Liver (tissue), 8 donors: ENCODE measurements at regions not wholly inside any gene's neighbourhood (a gene's known extent, or its start where the extent isn't known, plus 50 kb on each side); places are given as distances from the start of the nearest gene placed in this dataset.

ENCODE experiments used
- DNase-seq: peaks from one replicate; pipeline ENCODE4 v3.0.0-alpha.2; 2017; ENCODE audit warnings: low spot score
- H3K27ac ChIP-seq, 2 donors: one replicate each; pipeline ENCODE4 v1.7.0; 2013; ENCODE audit warnings: inconsistent platforms in 2 of 2, low read length in 2 of 2, control low read depth in 1 of 2, low read depth in 1 of 2, mild to moderate bottlenecking in 1 of 2
- H3K27me3 ChIP-seq, 4 donors: one replicate each; pipeline versions ENCODE4 v1.6.1 to v1.7.0; 2013; ENCODE audit warnings: low read length in 3 of 4, inconsistent platforms in 1 of 4, mild to moderate bottlenecking in 1 of 4, moderate library complexity in 1 of 4; ENCODE audit not compliant: control insufficient read depth in 4 of 4, insufficient read depth in 4 of 4
- H3K36me3 ChIP-seq, 4 donors: one replicate each; pipeline versions ENCODE4 v1.6.1 to v1.7.0; 2013; ENCODE audit warnings: low read length in 3 of 4, mild to moderate bottlenecking in 3 of 4, low read depth in 1 of 4, moderate library complexity in 1 of 4; ENCODE audit not compliant: control insufficient read depth in 4 of 4, insufficient read depth in 3 of 4
- H3K4me1 ChIP-seq, 4 donors: one replicate each; pipeline versions ENCODE4 v1.6.1 to v1.7.0; 2013; ENCODE audit warnings: low read length in 3 of 4, mild to moderate bottlenecking in 3 of 4, moderate library complexity in 1 of 4; ENCODE audit not compliant: control insufficient read depth in 4 of 4, insufficient read depth in 4 of 4
- H3K4me3 ChIP-seq, 3 donors: one replicate each; pipeline versions ENCODE4 v1.6.1 to v1.7.0; 2013; ENCODE audit warnings: low read length in 3 of 3, control low read depth in 1 of 3, low read depth in 1 of 3, mild to moderate bottlenecking in 1 of 3
- H3K9ac ChIP-seq, 2 donors: one replicate each; pipeline ENCODE4 v1.7.0; 2013; ENCODE audit warnings: low read length in 2 of 2, mild to moderate bottlenecking in 2 of 2, moderate library complexity in 2 of 2, control low read depth in 1 of 2, low read depth in 1 of 2
- H3K9me3 ChIP-seq, 4 donors: one replicate each; pipeline versions ENCODE4 v1.6.1 to v1.7.0; 2013; ENCODE audit warnings: low read length in 3 of 4; ENCODE audit not compliant: control insufficient read depth in 4 of 4
- ATF3 ChIP-seq: IDR thresholded peaks from 2 replicates; pipeline ENCODE4 v1.6.1; 2016; ENCODE audit warnings: antibody characterized with exemption
- CTCF ChIP-seq: fragments of 150-350 bp; IDR thresholded peaks from 2 replicates; pipeline ENCODE4 v1.5.1; 2017; ENCODE audit warnings: improper control_type of control experiment, low read depth, low read length; ENCODE audit not compliant: missing input control
- EGR1 ChIP-seq, 2 donors: IDR thresholded peaks; 2 replicates each; pipeline ENCODE4 v1.6.1; 2016 to 2018; ENCODE audit warnings: antibody characterized with exemption in 2 of 2, low read depth in 2 of 2
- FOXA1 ChIP-seq: IDR thresholded peaks from 2 replicates; pipeline ENCODE4 v1.6.1; 2016; ENCODE audit warnings: antibody characterized with exemption
- FOXA2 ChIP-seq: IDR thresholded peaks from 2 replicates; pipeline ENCODE4 v1.6.1; 2016; ENCODE audit warnings: antibody characterized with exemption
- GABPA ChIP-seq, 2 donors: IDR thresholded peaks in 1 of 2; conservative IDR thresholded peaks in 1 of 2; 2 replicates each; pipeline ENCODE4 v1.6.1; 2016; ENCODE audit warnings: antibody characterized with exemption in 2 of 2, mild to moderate bottlenecking in 1 of 2, moderate library complexity in 1 of 2
- HNF4A ChIP-seq, 2 donors: conservative IDR thresholded peaks; 2 replicates each; pipeline ENCODE4 v1.6.1; 2016; ENCODE audit warnings: antibody characterized with exemption in 2 of 2, mild to moderate bottlenecking in 2 of 2
- HNF4G ChIP-seq: IDR thresholded peaks from 2 replicates; pipeline ENCODE4 v1.6.1; 2016; ENCODE audit warnings: antibody characterized with exemption
- MAX ChIP-seq: IDR thresholded peaks from 2 replicates; pipeline ENCODE4 v1.6.1; 2016; ENCODE audit warnings: antibody characterized with exemption
- NR2F2 ChIP-seq: IDR thresholded peaks from 2 replicates; pipeline ENCODE4 v1.6.1; 2016; ENCODE audit warnings: antibody characterized with exemption
- RAD21 ChIP-seq, 2 donors: IDR thresholded peaks; 2 replicates each; pipeline ENCODE4 v1.6.1; 2016; ENCODE audit warnings: antibody characterized with exemption in 2 of 2, mild to moderate bottlenecking in 2 of 2
- REST ChIP-seq: IDR thresholded peaks from 2 replicates; pipeline ENCODE4 v1.6.1; 2016; ENCODE audit warnings: antibody characterized with exemption, mild to moderate bottlenecking
- RXRA ChIP-seq, 2 donors: IDR thresholded peaks; 2 replicates each; pipeline ENCODE4 v1.6.1; 2017 to 2018; ENCODE audit warnings: antibody characterized with exemption in 2 of 2, mild to moderate bottlenecking in 1 of 2
- SP1 ChIP-seq: IDR thresholded peaks from 2 replicates; pipeline ENCODE4 v1.6.1; 2018; ENCODE audit warnings: antibody characterized with exemption, mild to moderate bottlenecking
- YY1 ChIP-seq: IDR thresholded peaks from 2 replicates; pipeline ENCODE4 v1.6.1; 2016; ENCODE audit warnings: antibody characterized with exemption, mild to moderate bottlenecking
- ZBTB33 ChIP-seq: IDR thresholded peaks from 2 replicates; pipeline ENCODE4 v1.6.1; 2016; ENCODE audit warnings: antibody characterized with exemption
- WGBS: extraction: QIAGEN DNeasy Blood & Tissue Kit; methylation state at CpG from one replicate; pipeline ENCODE4 v1.1.7; 2013; 5-methylcytosine and 5-hydroxymethylcytosine counted together
- donor health status: healthy.
- donor health status: healthy.
- donor health status: healthy.
- donor health status: healthy.
- donor health status: healthy.

DNA sequence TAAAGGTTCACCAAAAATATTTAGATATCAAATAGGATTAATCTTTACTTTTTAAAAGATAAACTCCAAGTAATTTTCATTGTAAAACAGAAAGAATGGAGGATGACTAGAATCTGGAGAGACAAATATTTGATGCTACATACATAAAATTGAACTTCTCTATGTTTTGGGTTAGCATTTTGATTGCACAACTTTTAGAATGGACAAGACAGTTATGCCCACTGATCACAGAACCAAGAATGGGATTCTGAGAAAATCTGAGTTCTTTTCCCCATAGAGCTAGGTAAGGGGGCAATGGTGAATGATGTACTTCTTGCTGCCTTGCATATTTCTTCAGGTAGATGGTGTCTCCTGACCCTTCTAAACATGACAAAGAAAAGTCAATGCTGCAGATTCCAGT lies 191.2 kb upstream of the ZEB2 start:
- H3K27me3 ChIP-seq: no peaks in the 10 kb centered on the region

GRCh38 chr2:144708626-144709025 lies 188.7 kb upstream of the ZEB2 start:
- Histone ChIP-seq H3K9ac (no peak overlapping the region), H3K9me3 (peaks cover 0 to 3% (median 0%) of the 10 kb centered on the region in 4 donors), H3K27ac (no peak overlapping the region), H3K4me3 (no peak overlapping the region), H3K27me3 (no peaks in the 10 kb centered on the region), H3K36me3 (no peaks in the 10 kb centered on the region), H3K4me1 (no peaks in the 10 kb centered on the region)
- TF ChIP-seq ZBTB33 (no peak), YY1 (no peak), HNF4G (no peak), EGR1 (IDR thresholded peaks at IDR 0.05; ENCODE audit: low read depth in 2 of 2) (no peak), SP1 (no peak), CTCF (no peak), MAX (no peak), RXRA (IDR thresholded peaks at IDR 0.05) (no peak), FOXA1 (no peak), ATF3 (no peak), REST (no peak), FOXA2 (no peak), HNF4A (conservative IDR thresholded peaks at IDR 0.05) (no peak), NR2F2 (no peak), GABPA (IDR thresholded peaks at IDR 0.05 in 1 of 2, conservative IDR thresholded peaks at IDR 0.05 in 1 of 2) (no peak), RAD21 (IDR thresholded peaks at IDR 0.05) (no peak)
- no peak for DNase-seq
- 77% methylated on average over 2 of the region's 2 CpGs for WGBS

More for the DNA sequence above, 191.2 kb upstream of the ZEB2 start:
- TF ChIP-seq RAD21 (IDR thresholded peaks at IDR 0.05): no peak
- no peak for TF ChIP-seq HNF4A (conservative IDR thresholded peaks at IDR 0.05)
- TF ChIP-seq EGR1 (IDR thresholded peaks at IDR 0.05; ENCODE audit: low read depth in 2 of 2): no peak
- no peak for TF ChIP-seq MAX
- TF ChIP-seq ZBTB33: no peak
- TF ChIP-seq NR2F2: no peak
- TF ChIP-seq HNF4G: no peak
- TF ChIP-seq FOXA1: no peak
- no peak overlapping the region for H3K9ac ChIP-seq
- H3K36me3 ChIP-seq: no peaks in the 10 kb centered on the region
- H3K4me1 ChIP-seq: no peaks in the 10 kb centered on the region
- no peak overlapping the region for H3K27ac ChIP-seq
- H3K9me3 ChIP-seq: peaks cover 0 to 3% (median 0%) of the 10 kb centered on the region in 4 donors
- no peak overlapping the region for H3K4me3 ChIP-seq
- no peak for DNase-seq
